GM21576 (cell line): ENCODE measurements at regions not wholly inside any gene's neighbourhood (a gene's known extent, or its start where the extent isn't known, plus 50 kb on each side); places are given as distances from the start of the nearest gene placed in this dataset.
"Not testable (repeated sequence)": the region's sequence is repeated elsewhere in the genome, so short reads cannot be mapped to it uniquely, and the experiment has no call there.

Experiments
- ATAC-seq: cut with Tn5 transposase; IDR thresholded peaks from one replicate; pipeline ENCODE4 v1.9.1; 2021; ENCODE audit warnings: mild to moderate bottlenecking, moderate library complexity; ENCODE audit not compliant: unreplicated experiment

DNA sequence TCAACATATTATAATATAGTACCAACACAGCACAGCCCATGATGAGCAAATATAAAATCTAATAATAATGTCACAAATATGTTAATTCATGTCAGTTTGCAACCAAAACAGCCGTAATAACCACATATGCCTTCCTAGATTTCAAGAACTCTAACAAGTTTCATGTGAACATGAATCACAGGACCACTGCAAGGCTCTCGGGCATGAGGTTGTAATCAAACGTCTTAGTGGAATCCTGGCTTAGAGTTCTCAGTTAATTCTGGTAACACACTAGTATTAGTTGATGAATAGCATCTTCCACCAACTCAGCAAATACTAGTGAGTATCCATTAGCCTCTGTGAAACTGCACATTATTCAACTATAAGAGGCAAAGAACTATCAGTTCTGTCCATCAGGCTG, 379.3 kb upstream of the TENM3 start:
- ATAC-seq: no peak

DNA sequence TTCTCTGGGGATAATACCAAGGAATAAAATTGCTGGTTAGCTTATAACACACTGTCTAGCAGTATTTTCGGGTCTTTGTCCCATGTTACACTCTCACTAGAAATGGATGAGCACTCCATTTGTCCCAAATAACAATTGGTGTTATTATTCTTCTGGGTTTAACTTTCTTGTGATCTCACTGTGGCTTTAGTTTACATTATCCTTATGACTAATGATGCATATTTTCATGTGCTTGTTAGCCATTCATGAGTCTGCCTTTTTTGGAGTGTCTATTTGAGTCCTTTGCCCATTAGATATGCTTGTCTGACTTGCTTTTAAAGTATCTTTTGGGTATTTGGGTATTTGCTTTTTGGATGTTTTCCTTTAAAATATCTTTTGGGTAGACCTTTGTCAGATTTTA, 372.9 kb upstream of the TENM3 start:
- ATAC-seq: no peak

DNA sequence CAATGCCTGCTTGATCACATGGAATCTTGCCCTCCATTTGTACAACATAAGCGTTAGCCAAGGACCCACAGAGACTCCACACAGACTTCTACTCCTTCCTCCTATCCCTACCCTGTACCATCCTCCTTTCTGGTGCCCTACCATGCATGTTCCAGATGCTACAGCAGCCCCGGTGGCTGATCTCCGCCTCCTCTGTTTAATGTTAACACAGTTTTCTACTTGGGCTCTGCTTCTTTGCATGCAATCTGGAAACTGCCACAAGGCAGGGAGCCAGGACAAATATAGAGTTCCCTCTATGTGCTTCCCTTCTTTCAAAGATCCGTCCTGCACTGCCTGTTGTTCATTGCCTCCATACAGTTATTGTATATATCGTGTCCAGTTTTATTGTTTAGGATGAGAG, 368.6 kb upstream of the TENM3 start:
- ATAC-seq: no peak

DNA sequence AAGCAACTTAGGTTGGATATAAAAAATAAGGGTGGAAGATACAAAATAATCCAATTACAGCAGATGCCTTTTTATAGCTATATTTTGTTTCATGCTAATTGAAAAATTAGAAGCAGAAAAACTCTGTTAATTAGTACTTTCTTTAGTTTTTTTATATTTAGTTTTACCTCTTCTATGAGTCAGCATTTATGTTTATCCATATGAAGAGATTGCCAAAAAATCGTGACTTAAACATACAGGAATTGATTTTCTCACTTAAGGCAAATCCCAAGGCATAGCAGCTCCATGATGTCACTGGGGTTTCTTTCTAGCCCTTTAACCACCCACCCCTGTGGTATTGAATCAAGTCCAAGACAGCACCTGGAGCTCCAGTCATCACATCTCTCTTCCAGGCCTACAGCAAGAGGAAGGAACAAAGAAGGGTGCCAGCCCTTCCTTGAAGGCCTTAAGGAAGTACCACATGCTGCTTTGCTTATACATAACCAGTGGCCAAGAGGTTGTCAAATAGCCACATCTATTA, 365.8 kb upstream of the TENM3 start:
- no peak for ATAC-seq

DNA sequence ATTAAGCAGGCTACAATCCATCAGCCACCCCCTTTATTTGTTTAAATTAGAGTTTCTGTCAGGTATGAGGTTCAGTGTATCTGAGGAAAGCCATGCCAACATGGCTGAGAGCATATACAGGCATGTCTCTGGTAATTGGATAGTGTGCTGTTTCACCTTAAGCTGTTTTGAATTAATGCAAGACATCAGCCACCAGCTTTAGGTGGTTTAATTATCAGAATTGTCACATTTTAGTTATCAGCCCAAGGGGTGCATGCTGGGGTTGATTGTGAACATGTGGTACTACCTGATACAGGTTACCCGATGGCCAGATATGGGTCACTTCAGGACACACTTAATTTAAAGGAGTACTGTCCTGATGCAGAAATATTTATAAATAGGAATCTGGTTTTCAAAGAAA, 353.2 kb upstream of the TENM3 start:
- ATAC-seq: no peak

DNA sequence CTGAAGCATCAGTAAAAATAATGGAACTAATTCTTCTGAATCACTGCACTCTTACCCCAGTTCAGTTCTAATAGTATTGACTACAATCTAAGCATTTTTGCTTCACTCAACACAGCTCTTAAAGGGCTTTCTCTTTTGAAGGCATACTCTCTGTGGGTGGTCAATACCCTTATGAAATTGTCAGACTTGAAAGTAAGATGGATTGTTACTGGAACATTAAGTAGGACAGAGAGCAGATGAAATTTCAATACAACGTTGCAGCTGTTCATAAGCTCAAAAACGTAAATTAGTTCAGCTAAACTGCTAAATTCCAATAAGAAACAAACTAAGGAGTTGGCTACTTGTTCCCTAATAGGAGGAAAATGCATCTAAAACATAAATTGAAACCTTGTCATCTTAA, 352.3 kb upstream of the TENM3 start:
- ATAC-seq: no peak

DNA sequence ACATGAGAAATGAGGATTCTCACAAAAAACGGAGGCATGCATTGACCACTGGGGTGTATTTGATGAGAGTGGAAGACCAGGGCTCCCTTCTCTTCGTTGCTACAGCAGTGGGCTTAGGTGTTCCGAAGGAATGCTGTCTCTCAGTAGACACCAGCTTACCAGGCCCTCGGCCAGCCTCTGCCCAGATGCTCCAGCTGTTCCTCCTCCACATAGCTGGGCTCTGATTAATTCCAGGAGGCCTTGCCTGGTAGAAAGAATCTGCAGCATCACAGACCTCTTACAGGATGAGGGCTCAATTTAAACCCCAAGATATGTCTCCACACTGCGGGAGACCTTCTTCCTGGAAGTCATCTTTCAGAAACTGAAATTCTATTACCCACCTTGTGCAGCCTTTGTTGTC, 346.6 kb upstream of the TENM3 start:
- ATAC-seq: no peak

DNA sequence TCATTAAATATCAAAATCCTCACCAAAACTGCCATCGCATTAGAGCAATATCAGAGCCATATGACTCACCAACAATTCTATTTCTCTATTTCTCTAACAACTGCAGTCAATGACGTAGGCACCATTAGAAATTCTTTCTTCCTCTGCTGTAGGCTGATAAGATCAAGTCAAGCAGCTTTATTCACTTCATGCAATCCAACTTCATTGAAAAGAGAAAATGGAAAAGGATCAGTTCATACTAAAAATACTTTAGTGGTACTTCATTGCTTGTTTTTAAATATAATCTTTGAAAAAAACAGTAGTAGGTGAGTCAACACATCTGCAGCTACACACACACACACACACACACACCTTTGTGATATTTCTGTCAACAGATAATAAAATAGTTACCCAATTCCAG, 345.3 kb upstream of the TENM3 start:
- ATAC-seq: no peak

DNA sequence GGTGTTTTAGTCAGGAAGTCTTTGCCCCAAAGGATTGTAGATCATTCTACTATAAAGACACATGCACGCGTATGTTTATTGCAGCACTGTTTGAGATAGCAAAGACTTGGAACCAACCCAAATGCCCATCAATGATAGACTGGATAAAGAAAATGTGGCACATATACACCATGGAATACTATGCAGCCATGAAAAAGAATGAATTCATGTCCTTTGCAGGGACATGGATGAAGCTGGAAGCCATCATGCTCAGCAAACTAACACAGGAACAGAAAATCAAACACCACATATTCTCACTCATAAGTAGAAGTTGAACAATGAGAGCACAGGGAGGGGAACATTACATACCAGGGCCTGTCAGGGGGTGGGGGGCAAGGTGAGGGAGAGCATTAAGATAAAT, 340.8 kb upstream of the TENM3 start:
- ATAC-seq: not testable (repeated sequence)

DNA sequence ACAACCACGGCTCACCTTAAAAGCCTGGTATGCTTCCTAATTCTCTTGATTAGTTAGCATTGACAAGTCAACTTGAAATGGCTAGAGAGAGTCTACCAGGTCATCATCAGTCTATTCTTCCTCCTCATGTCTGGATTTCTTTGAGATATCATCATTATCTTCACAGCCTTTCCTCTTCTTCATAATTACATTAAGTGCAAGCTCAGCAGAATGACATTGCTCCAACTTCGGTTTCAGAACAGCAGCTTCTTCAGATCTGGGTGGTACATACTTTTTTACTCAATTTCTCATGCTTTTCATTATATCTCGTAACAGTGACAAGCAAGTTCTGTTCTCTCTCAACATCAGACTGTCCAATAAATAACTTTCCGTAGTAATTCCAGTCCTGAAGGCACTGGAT, 337.5 kb upstream of the TENM3 start:
- ATAC-seq: no peak

DNA sequence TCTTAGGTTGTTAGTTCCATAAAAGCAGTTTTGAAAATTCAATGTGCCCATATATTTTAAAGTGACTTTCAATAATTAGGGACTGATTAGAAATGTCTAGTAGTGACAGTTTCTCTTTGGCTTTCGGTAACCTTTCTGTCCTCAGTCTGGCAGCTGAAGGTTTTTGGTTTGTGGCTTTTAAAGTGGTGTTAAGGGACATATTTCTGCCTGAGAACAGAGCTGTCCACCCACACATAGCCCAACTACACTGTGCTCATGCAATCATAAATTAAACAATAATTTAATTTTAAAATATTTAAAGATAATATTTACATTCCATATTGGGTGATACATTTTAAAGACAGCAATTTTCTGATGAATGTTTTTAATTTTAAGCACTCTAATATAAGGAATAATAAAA, 335.0 kb upstream of the TENM3 start:
- ATAC-seq: no peak

DNA sequence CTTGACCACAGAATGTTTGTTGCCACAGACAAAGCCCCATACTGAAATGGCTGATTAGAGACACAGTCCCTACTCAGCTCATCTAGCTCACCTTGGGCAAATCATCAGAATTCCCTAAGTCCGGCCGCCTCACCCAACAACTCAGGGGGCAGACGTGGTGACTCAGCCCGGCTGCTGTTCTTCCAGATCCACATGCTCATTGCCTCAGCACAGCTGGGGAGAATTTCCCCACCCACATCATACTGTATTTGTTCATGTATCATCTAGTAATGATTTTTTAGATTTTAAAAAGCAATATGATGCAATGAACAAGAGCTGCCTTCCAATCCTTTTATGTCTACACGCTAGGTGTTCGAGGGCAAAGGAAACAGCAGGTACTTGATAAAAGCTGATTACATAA, 333.8 kb upstream of the TENM3 start:
- ATAC-seq: no peak

DNA sequence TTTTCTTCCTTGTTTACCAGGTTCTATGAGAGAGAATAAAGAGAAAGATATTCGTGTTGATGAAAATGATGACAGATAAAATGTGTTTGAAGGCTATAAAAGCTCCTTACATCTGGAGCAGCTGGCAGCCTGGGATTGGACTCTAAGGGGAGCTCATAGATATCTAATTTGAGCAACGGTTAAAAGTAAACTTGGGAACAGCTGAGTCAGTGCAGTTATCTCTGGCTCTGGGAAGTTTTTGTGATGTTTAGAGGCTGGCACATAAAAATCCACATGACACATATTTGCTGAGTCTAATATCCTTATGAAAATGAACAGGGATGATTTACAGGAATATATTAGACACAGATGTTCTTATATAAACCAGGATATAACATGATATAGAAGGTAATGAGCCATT, 331.8 kb upstream of the TENM3 start:
- ATAC-seq: no peak

DNA sequence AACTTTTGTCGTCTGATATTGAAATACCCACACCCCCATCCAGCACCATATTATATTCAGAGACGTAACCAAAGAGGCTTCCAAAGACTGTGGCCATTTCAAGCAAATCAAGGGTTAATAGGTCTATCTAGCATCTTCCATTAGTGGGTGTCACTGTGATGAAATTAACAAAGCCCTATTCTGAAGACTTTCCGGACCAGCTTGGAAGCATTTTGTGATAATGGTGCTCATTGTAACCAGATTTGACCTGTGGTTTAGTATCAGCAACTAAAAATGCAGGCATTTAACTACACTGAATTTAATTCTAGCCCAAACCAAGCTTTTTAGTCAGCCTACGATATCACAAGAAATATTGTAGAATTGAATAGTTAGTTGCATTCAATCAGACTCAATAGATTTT, 309.7 kb upstream of the TENM3 start:
- no peak for ATAC-seq

DNA sequence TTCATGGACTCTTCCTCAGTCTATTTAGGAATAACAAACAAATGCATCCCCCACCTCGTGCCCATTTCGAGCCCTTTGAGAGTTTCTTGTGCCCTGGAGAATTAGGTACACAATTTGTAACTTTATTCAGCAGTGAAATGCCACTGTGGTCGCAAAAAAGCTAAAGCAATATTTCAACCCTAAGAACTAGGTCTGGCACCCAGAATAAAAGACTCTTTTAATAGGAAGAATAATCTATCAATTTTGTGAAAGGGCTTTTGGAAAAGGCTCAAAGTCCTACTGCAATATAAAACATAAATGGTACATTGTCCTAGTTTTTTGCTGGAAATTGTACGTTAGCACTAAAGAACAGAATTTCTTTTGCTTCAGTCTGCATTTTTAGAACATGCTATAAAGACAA, 304.6 kb upstream of the TENM3 start:
- ATAC-seq: no peak

DNA sequence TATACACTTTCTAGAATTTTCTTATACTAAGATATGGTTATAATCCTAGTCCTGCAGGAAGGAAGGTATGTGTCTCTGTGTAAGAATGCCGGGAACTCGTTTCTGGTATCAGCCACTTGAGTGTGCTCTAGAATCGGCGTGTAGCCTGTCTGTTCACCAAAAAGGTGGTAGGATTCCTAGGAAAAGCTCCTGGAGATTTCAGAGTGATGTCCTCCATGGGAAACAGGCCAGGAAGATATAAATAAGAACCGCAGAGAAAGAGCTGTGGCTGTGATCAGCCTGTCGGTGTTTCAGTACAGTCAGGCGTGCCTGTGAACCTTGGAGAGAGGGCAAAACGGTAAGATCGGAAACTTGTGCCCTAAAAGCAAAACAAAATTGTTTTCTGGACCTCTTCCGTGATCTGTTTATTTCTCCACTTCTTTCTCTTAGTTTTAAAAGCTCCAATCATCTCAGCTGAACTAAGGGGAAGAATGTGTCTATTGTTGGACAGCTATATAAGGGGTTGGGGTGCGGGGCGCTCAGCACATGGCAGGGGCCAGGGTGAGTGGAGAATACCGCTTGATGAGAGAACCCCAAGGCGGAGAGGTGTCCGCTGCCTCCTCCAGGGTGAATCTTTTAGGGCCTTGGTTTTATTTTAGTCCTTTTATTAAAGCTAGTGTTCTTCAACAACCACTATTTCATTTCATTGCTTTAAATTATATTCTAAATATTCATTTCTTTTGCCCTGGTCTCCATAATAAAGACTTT, 303.8 kb upstream of the TENM3 start:
- ATAC-seq: no peak

DNA sequence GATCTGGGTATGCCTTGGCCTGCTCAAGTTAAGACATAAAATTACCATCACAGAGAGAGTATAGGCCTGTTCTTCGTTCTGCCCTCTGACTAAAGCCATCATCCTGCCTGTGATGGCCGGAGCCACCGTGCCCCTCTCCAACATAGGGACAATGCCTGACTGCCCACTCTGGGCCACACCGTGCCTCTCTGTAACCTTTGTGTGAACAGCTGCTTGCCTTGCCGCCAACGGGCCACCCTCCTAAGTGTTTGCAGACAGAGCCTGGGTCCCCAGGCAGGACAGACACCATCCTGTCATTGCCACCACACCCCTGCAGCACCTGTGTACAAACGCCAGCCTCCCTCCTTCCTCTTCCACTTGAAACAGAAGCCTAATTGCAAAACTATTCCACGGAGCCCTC, 298.7 kb upstream of the TENM3 start:
- ATAC-seq: no peak

DNA sequence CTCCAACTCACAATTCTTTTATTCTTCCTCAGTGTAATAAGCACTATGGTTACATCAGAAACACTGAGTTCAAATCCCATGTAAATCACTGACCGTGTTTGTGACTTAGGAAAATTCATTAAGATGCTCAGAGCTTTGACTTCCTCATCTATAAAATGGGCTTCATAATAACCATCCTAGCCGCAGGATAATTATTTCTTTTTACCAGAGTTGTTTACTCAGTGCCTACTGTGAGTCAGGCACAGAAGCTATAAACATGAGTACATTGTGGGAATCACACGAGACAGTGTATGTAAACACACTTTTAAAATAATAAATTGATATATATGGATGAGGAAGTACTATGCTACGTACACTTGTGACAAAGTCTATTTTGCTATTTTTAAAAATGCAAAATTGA, 296.3 kb upstream of the TENM3 start:
- ATAC-seq: no peak

DNA sequence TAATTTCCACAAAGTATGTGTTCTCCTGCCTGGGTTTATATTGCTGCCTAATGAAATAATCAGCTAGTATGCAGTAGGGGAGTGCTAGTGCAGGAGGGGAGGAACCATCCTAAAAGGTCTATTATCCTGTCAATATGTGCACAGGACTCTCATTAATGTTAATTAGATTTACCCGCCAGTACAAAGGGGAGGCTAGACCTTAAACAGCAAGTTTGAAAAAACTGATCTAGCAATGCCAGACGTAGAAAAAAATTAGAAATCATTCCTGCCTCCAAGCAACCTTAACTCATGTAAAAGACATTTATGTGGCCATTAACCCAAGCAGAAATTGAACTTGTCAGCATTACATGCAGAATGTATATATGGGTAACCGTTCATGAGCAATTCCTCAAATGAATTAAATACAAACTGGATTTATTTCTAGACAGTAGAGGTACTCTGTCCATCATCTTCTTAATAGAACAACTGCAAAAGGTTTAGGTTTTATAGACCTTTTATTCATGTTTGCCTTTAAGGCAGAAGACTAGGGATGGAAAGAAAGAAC, 294.3 kb upstream of the TENM3 start:
- no peak for ATAC-seq

DNA sequence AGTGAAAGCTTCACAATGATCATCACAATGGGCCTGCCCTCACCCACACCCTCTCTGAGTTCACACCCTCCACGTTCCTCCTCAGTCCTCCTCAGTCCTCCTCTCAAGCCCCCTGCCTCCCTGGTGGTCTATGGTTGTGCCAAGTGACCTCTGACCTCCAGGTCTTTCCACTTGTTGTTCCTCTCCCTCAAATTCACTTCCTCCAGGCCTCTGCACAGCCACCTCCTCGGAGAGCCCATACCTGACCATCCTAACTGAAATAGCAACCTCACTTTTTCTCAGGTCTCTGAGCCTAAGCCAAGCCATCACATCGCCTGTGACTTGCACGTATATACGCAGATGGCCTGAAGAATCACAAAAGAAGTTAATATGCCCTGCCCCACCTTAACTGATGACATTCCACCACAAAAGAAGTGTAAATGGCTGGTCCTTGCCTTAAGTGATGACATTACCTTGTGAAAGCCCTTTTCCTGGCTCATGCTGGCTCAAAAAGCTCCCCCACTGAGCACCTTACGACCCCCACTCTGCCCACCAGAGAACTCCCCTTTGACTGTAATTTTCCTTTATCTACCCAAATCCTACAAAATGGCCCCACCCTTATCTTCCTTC, 293.4 kb upstream of the TENM3 start:
- ATAC-seq: no peak

DNA sequence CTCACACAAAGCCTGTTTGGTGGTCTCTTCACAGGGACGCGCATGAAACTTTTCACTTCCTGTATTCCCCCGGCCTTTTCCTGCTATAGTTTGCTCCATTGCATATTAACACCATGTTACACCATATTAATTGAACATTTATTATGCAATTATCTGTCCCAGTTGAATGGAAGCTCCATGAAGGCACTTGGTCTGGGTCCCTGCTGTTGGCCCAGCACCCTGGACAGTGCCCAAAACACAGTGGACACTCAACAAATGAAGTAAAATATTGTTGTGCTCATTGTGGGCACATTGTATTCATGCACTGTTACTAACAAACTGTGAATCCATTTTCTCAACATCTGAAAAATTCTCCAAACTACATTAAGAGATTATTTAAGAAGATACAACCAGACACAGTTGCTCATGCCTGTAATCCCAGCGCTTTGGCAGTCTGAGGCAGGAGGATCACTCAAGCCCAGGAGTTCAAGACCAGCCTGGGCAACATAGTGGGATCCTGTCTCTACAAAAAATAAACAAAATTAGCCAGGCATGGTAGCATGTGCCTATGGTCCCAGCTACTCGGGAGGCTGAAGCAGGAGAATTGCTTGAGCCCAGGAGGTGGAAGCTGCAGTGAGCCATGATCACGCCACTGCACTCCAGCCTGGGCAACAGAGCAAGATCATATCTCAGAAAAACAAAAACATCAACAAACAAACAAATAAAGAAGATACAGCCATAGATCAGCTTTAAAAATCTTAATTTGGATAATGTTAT, 292.7 kb upstream of the TENM3 start:
- ATAC-seq: no peak

DNA sequence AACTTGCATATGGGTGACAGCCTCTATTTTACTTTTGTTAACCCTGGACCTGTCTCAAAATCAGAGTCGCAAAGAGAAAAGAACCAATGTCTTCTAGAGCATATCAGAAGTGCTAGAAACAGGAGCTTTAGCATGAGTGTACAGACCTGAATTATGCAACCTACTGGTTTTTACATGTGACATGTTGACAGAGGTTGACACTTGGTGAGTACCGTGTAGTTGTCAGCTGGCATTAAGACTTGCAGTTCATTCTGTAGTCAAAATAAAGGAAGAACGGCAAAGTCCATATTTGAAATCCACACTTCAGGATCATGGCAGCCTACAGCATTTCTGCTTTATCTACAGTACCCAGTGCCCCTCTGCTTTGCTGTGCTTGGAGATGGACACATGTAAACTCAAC, 291.9 kb upstream of the TENM3 start:
- ATAC-seq: no peak
